IMR-90 (cell line): ENCODE measurements at regions not wholly inside any gene's neighbourhood (a gene's known extent, or its start where the extent isn't known, plus 50 kb on each side); places are given as distances from the start of the nearest gene placed in this dataset.

Experiments
- ATAC-seq: fragments of 200-7000 bp; cut with Tn5 transposase; 2 replicates; pipeline ENCODE4 v1.9.1; 2020; ENCODE audit warnings: low read depth, mild to moderate bottlenecking, moderate library complexity
- BruUV-seq: library from RNA; stranded (reverse); fragments of 400-500 nt; replicated peaks from 2 replicates; lab custom pipeline; 2021; lab: Mats Ljungman, UMichigan
- CTCF ChIA-PET: fragments of 300-600 bp; formaldehyde crosslinking; extraction: SDS; loops from one replicate; lab custom pipeline; 2021; ENCODE audit warnings: antibody characterized with exemption; lab: Yijun Ruan, JAX
- POLR2A ChIA-PET: fragments of 300-600 bp; sonication (Branson Sonifier 250); formaldehyde crosslinking; loops from one replicate; lab custom pipeline; 2022; ENCODE audit warnings: antibody characterized with exemption; ENCODE audit not compliant: unreplicated experiment; lab: Charles Lee
- DNase-seq: peaks from one replicate; pipeline ENCODE4 v3.0.0; 2013
- H2AFZ ChIP-seq: replicated peaks from 2 replicates; pipeline ENCODE3; 2013; ENCODE audit warnings: low read length, mild to moderate bottlenecking; ENCODE audit not compliant: poor library complexity
- H2AK5ac ChIP-seq: 2 replicates; pipeline ENCODE4 v1.6.1; 2013; ENCODE audit warnings: low read depth, low read length, inconsistent platforms
- H2AK9ac ChIP-seq: replicated peaks from 2 replicates; pipeline ENCODE3; 2013; ENCODE audit warnings: mild to moderate bottlenecking, low read depth, low read length, moderate library complexity; ENCODE audit not compliant: poor library complexity
- H2BK120ac ChIP-seq: 2 replicates; pipeline ENCODE4 v1.6.1; 2013; ENCODE audit warnings: low read depth, low read length, inconsistent platforms
- H2BK15ac ChIP-seq: 3 replicates; pipeline ENCODE4 v1.6.1; 2013; ENCODE audit warnings: low read depth, low read length, inconsistent platforms
- H2BK20ac ChIP-seq: 2 replicates; pipeline ENCODE4 v1.6.1; 2013; ENCODE audit warnings: low read depth, mild to moderate bottlenecking, inconsistent platforms, low read length, moderate library complexity
- H2BK5ac ChIP-seq: 2 replicates; pipeline ENCODE4 v1.6.1; 2013; ENCODE audit warnings: mild to moderate bottlenecking, low read depth, low read length, inconsistent platforms; ENCODE audit not compliant: poor library complexity, severe bottlenecking
- H3K14ac ChIP-seq: replicated peaks from 2 replicates; pipeline ENCODE4 v1.6.1; 2013; ENCODE audit warnings: low read depth, low read length, inconsistent platforms
- H3K18ac ChIP-seq: 2 replicates; pipeline ENCODE4 v1.6.1; 2013; ENCODE audit warnings: low read depth, low read length, control low read depth
- H3K23ac ChIP-seq: 2 replicates; pipeline ENCODE4 v1.6.1; 2013; ENCODE audit warnings: low read depth, low read length, inconsistent platforms
- H3K27ac ChIP-seq: 2 replicates; pipeline ENCODE4 v1.5.1; 2013; ENCODE audit warnings: mild to moderate bottlenecking, control low read depth, low read length; ENCODE audit not compliant: insufficient read depth
- H3K27me3 ChIP-seq: 2 replicates; pipeline ENCODE4 v1.6.1; 2013; ENCODE audit warnings: low read length; ENCODE audit not compliant: control insufficient read depth, insufficient read depth
- H3K36me3 ChIP-seq: 2 replicates; pipeline ENCODE4 v1.6.1; 2013; ENCODE audit warnings: low read length, mixed read lengths; ENCODE audit not compliant: control insufficient read depth, insufficient read depth
- H3K4ac ChIP-seq: 2 replicates; pipeline ENCODE4 v1.6.1; 2013; ENCODE audit warnings: low read depth, low read length, inconsistent platforms
- H3K4me1 ChIP-seq: 2 replicates; pipeline ENCODE4 v1.6.1; 2013; ENCODE audit warnings: low read length, mixed read lengths; ENCODE audit not compliant: control insufficient read depth, insufficient read depth
- H3K4me2 ChIP-seq: 2 replicates; pipeline ENCODE4 v1.6.1; 2013; ENCODE audit warnings: low read depth, mild to moderate bottlenecking, control low read depth, low read length, moderate library complexity
- H3K4me3 ChIP-seq: 2 replicates; pipeline ENCODE4 v1.5.1; 2013; ENCODE audit warnings: low read depth, mild to moderate bottlenecking, control low read depth, low read length, moderate library complexity; ENCODE audit not compliant: insufficient read depth
- H3K56ac ChIP-seq: 2 replicates; pipeline ENCODE4 v1.6.1; 2013; ENCODE audit warnings: low read length, inconsistent platforms; ENCODE audit not compliant: insufficient read depth; ENCODE audit errors: extremely low read depth
- H3K79me1 ChIP-seq, 2 experiments: 2 replicates each; pipeline ENCODE4 v1.6.1; 2013; ENCODE audit warnings: low read length in 2 of 2, inconsistent platforms in 1 of 2, low read depth in 1 of 2
- H3K9ac ChIP-seq: 2 replicates; pipeline ENCODE4 v1.6.1; 2013; ENCODE audit warnings: low read depth, low read length, control low read depth
- H3K9me1 ChIP-seq: 2 replicates; pipeline ENCODE4 v1.6.1; 2013; ENCODE audit warnings: low read length, inconsistent platforms; ENCODE audit not compliant: insufficient read depth
- H3K9me3 ChIP-seq: 2 replicates; pipeline ENCODE4 v1.6.1; 2013; ENCODE audit warnings: low read length; ENCODE audit not compliant: control insufficient read depth, insufficient read depth
- H4K20me1 ChIP-seq: 2 replicates; pipeline ENCODE4 v1.6.1; 2013; ENCODE audit warnings: low read length, inconsistent platforms; ENCODE audit not compliant: insufficient read depth
- H4K5ac ChIP-seq: 2 replicates; pipeline ENCODE4 v1.6.1; 2013; ENCODE audit warnings: mild to moderate bottlenecking, low read depth, low read length, control low read depth
- H4K8ac ChIP-seq, 2 experiments: 2 replicates each; pipeline ENCODE4 v1.6.1; 2013; ENCODE audit warnings: low read depth in 2 of 2, low read length in 2 of 2, control low read depth in 1 of 2, inconsistent platforms in 1 of 2
- H4K91ac ChIP-seq: 2 replicates; pipeline ENCODE4 v1.6.1; 2013; ENCODE audit warnings: low read depth, low read length, inconsistent platforms; ENCODE audit not compliant: insufficient read depth
- BHLHE40 ChIP-seq: fragments of 150-350 bp; IDR thresholded peaks from 2 replicates; pipeline ENCODE4 v1.6.1; 2016; ENCODE audit warnings: mild to moderate bottlenecking, low read depth, low read length
- CEBPB ChIP-seq: IDR thresholded peaks from 2 replicates; pipeline ENCODE4 v1.6.1; 2012; ENCODE audit warnings: low read depth, low read length, improper control_type of control experiment
- CHD1 ChIP-seq: IDR thresholded peaks from 2 replicates; pipeline ENCODE4 v1.6.1; 2012; ENCODE audit warnings: low read depth, low read length, improper control_type of control experiment
- CTCF ChIP-seq: conservative IDR thresholded peaks from 2 replicates; pipeline ENCODE4 v1.5.1; 2012; ENCODE audit warnings: mild to moderate bottlenecking, low read depth, low read length, improper control_type of control experiment
- ELK1 ChIP-seq: fragments of 150-350 bp; IDR thresholded peaks from 2 replicates; pipeline ENCODE4 v1.6.1; 2016; ENCODE audit warnings: low read depth, mild to moderate bottlenecking, low read length, moderate library complexity, borderline replicate concordance
- FOS ChIP-seq: fragments of 150-350 bp; IDR thresholded peaks from 2 replicates; pipeline ENCODE4 v1.6.1; 2016; ENCODE audit warnings: low read depth, low read length
- MAFK ChIP-seq: IDR thresholded peaks from 2 replicates; pipeline ENCODE4 v1.6.1; 2012; ENCODE audit warnings: low read depth, low read length, improper control_type of control experiment
- MAZ ChIP-seq: IDR thresholded peaks from 2 replicates; pipeline ENCODE4 v1.6.1; 2012; ENCODE audit warnings: low read depth, mild to moderate bottlenecking, low read length, improper control_type of control experiment, moderate library complexity, borderline replicate concordance
- MXI1 ChIP-seq: IDR thresholded peaks from 2 replicates; pipeline ENCODE4 v1.6.1; 2012; ENCODE audit warnings: low read depth, mild to moderate bottlenecking, low read length, moderate library complexity, borderline replicate concordance
- NFE2L2 ChIP-seq: fragments of 150-350 bp; IDR thresholded peaks from 2 replicates; pipeline ENCODE4 v1.6.1; 2016; ENCODE audit warnings: low read depth, mild to moderate bottlenecking, low read length
- POLR2A ChIP-seq: IDR thresholded peaks from 2 replicates; pipeline ENCODE4 v1.6.1; 2012; ENCODE audit warnings: mild to moderate bottlenecking, low read depth, low read length
- RAD21 ChIP-seq: IDR thresholded peaks from 2 replicates; pipeline ENCODE4 v1.6.1; 2012; ENCODE audit warnings: low read length, improper control_type of control experiment
- RCOR1 ChIP-seq: IDR thresholded peaks from 2 replicates; pipeline ENCODE4 v1.6.1; 2012; ENCODE audit warnings: mild to moderate bottlenecking, low read length, improper control_type of control experiment; ENCODE audit not compliant: insufficient replicate concordance
- RFX5 ChIP-seq: IDR thresholded peaks from 2 replicates; pipeline ENCODE4 v1.8.0; 2012; ENCODE audit warnings: low read depth, mild to moderate bottlenecking, low read length, moderate library complexity
- SMC3 ChIP-seq: fragments of 150-350 bp; IDR thresholded peaks from 2 replicates; pipeline ENCODE4 v1.6.1; 2016; ENCODE audit warnings: low read depth, mild to moderate bottlenecking, antibody characterized with exemption, low read length, moderate library complexity
- USF2 ChIP-seq: fragments of 150-350 bp; IDR thresholded peaks from 2 replicates; pipeline ENCODE4 v1.6.1; 2017; ENCODE audit warnings: mild to moderate bottlenecking, antibody characterized with exemption, low read length, low read depth
- WGBS, 2 experiments: methylation state at CpG; one replicate each; pipeline versions ENCODE4 v1.1.5 to v1.1.7; 2013; ENCODE audit warnings: missing lambda C conversion rate in 2 of 2; ENCODE audit not compliant: insufficient read length in 1 of 2; ENCODE audit errors: extremely low coverage in 2 of 2; 5-methylcytosine and 5-hydroxymethylcytosine counted together
- dilution Hi-C: fragments of 300-500 bp; cut with HindIII; formaldehyde crosslinking; loops from one replicate; pipeline ENCODE4 v1.14.3; 2018; ENCODE audit warnings: low sequenced_read_pairs; ENCODE audit not compliant: unreplicated experiment
- in situ Hi-C: fragments of 300-500 bp; cut with MboI; formaldehyde crosslinking; loops from 3 replicates; pipeline ENCODE4 v1.14.3; 2019; ENCODE audit warnings: low sequenced_read_pairs, inconsistent platforms, mixed read lengths
- intact Hi-C: fragments of 100-400 bp; cut with micrococcal nuclease; formaldehyde crosslinking; loops from 2 replicates; pipeline ENCODE4 v1.10.0; 2022

GRCh38 chr6:82576284-82576683 is 212.7 kb downstream of the TPBG start:
- in situ Hi-C loops, result no loop called here
- no peak overlapping the region for H2AFZ ChIP-seq
- POLR2A ChIA-PET, result no interaction called here

More at GRCh38 chr6:82576284-82576683, 212.7 kb downstream of the TPBG start:
- Histone ChIP-seq H3K36me3 (no peaks in the 10 kb centered on the region), H2BK5ac (no peak overlapping the region), H3K9ac (no peak overlapping the region), H3K23ac (no peak overlapping the region), H4K91ac (no peak overlapping the region), H2BK20ac (no peak overlapping the region), H3K27me3 (peaks cover 9% of the 10 kb centered on the region), H3K79me1 (no peaks in the 10 kb centered on the region), H2AK5ac (no peak overlapping the region), H3K9me3 (no peaks in the 10 kb centered on the region; the same call in 1 of the 2 replicates), H4K20me1 (no peaks in the 10 kb centered on the region), H3K4me1 (no peaks in the 10 kb centered on the region), H3K4me3 (no peak overlapping the region), H3K27ac (no peak overlapping the region), H2AK9ac (no peak overlapping the region), H4K5ac (no peak overlapping the region), H3K4ac (no peak overlapping the region), H3K4me2 (no peak overlapping the region), H3K14ac (no peak overlapping the region), H3K56ac (no peak overlapping the region), H2BK120ac (no peak overlapping the region), H2BK15ac (no peak overlapping the region), H3K18ac (no peak overlapping the region), H4K8ac (no peak overlapping the region), H3K9me1 (no peaks in the 10 kb centered on the region)
- TF ChIP-seq ELK1, result no peak
- TF ChIP-seq CEBPB, result no peak
- no peak for TF ChIP-seq CHD1
- TF ChIP-seq MAZ, result no peak
- no peak for TF ChIP-seq MXI1
- no peak for TF ChIP-seq RCOR1
- TF ChIP-seq BHLHE40, result no peak
- TF ChIP-seq RAD21, result no peak
- no peak for TF ChIP-seq FOS
- no peak for TF ChIP-seq POLR2A
- no peak for TF ChIP-seq NFE2L2
- TF ChIP-seq RFX5, result no peak
- no peak for TF ChIP-seq SMC3
- TF ChIP-seq MAFK, result no peak
- TF ChIP-seq USF2, result no peak
- TF ChIP-seq CTCF, result no peak
- CTCF ChIA-PET, result no interaction called here
- BruUV-seq, result no TSS peak
- ATAC-seq (no peak), DNase-seq (no peak)
- dilution Hi-C loops (no loop called here), intact Hi-C loops (no loop called here)
- no CpG with 5 or more reads among the region's 1 CpG for WGBS, 2 experiments
